Adrenal gland (tissue), 9 donors: ENCODE measurements at regions not wholly inside any gene's neighbourhood (a gene's known extent, or its start where the extent isn't known, plus 50 kb on each side); places are given as distances from the start of the nearest gene placed in this dataset.

Experiments
- DNase-seq, 7 donors: peaks; one replicate each; pipeline ENCODE4 v3.0.0-alpha.2; 2019 to 2020
- H3K27ac ChIP-seq, 5 donors: fragments of 200-600 bp; sonication (generic) in 4 of 5; 1 replicate in 3 of 5; 2 replicates in 2 of 5; pipeline versions ENCODE4 v1.5.1 to v1.8.0; 2016 to 2020; ENCODE audit warnings: mild to moderate bottlenecking in 1 of 5
- H3K27me3 ChIP-seq: fragments of 200-600 bp; 2 replicates; pipeline ENCODE4 v1.8.0; 2021
- H3K36me3 ChIP-seq, 2 donors: fragments of 200-600 bp; replicated peaks in 1 of 2; 1 replicate in 1 of 2; 2 replicates in 1 of 2; pipeline versions ENCODE4 v1.5.1 to v1.8.0; 2018 to 2022
- H3K4me1 ChIP-seq, 2 donors: fragments of 200-600 bp; replicated peaks in 1 of 2; 1 replicate in 1 of 2; 2 replicates in 1 of 2; pipeline versions ENCODE4 v1.5.1 to v1.8.0; 2018 to 2021
- H3K4me3 ChIP-seq, 4 donors: fragments of 200-600 bp; sonication (generic) in 3 of 4; one replicate each; pipeline ENCODE4 v1.5.1; 2016 to 2018
- H3K9me3 ChIP-seq, 3 donors: fragments of 200-600 bp; sonication (generic) in 1 of 3; replicated peaks in 1 of 3; 1 replicate in 2 of 3; 2 replicates in 1 of 3; pipeline versions ENCODE4 v1.5.1 to v1.8.0; 2016 to 2021
- CTCF ChIP-seq, 6 experiments: fragments of 450-650 bp in 4 of 6; fragments of 200-600 bp in 2 of 6; sonication (generic) in 1 of 6; IDR thresholded peaks; 1 replicate in 5 of 6; 2 replicates in 1 of 6; pipeline versions ENCODE4 v1.5.1 to v1.8.0; 2016 to 2021; ENCODE audit warnings: antibody characterized with exemption in 6 of 6, mild to moderate bottlenecking in 2 of 6, moderate library complexity in 1 of 6
- POLR2A ChIP-seq, 2 donors: fragments of 450-650 bp; IDR thresholded peaks; one replicate each; pipeline ENCODE4 v1.6.1; 2017; ENCODE audit warnings: antibody characterized with exemption in 2 of 2, mild to moderate bottlenecking in 2 of 2, moderate library complexity in 1 of 2
- WGBS, 4 donors: extraction: QIAGEN DNeasy Blood & Tissue Kit in 2 of 4; methylation state at CpG; one replicate each; pipeline versions ENCODE4 v1.1.5 to v1.1.7; 2013 to 2017; 5-methylcytosine and 5-hydroxymethylcytosine counted together
- intact Hi-C, 2 donors: fragments of 100-400 bp; cut with DNase I; formaldehyde crosslinking; loops; one replicate each; pipeline versions ENCODE4 v1.14.1 to v1.15.0; 2022 to 2023
- donor health status: healthy with polysubstance abuse.
- donor health status: Bipolar disorder and iron deficiency.
- donor health status: DM: yes; HTN: yes; CAD: no.
- donor health status: DM: no; HTN: no; CAD: no.
- donor health status: DM: no; HTN: no; CAD: no.

GRCh38 chr16:64704386-64704785 is 417.5 kb downstream of the CDH11 start:
- no peak overlapping the region for H3K27ac ChIP-seq
- H3K4me3 ChIP-seq = no peak overlapping the region
- TF ChIP-seq CTCF (IDR thresholded peaks at IDR 0.05) (no peak), POLR2A (IDR thresholded peaks at IDR 0.05) (no peak)
- intact Hi-C loops = no loop called here
- H3K27me3 ChIP-seq = no peaks in the 10 kb centered on the region
- DNase-seq = no peak
- no peaks in the 10 kb centered on the region for H3K4me1 ChIP-seq
- WGBS, 4 donors = 71 to 85% (median 79%) methylated on average over 2 of the region's 2 CpGs
- H3K36me3 ChIP-seq = no peaks in the 10 kb centered on the region
- peaks cover 0 to 3% (median 0%) of the 10 kb centered on the region in 3 donors for H3K9me3 ChIP-seq

GRCh38 chr16:64702415-64702814 is 419.4 kb downstream of the CDH11 start:
- H3K4me1 ChIP-seq = no peaks in the 10 kb centered on the region
- intact Hi-C loops = no loop called here
- H3K9me3 ChIP-seq = peaks cover 0 to 3% (median 0%) of the 10 kb centered on the region in 3 donors
- DNase-seq = no peak
- no peak overlapping the region for H3K4me3 ChIP-seq
- no peaks in the 10 kb centered on the region for H3K36me3 ChIP-seq
- WGBS, 4 donors = 28 to 41% (median 35%) methylated on average over 1 of the region's 1 CpG
- H3K27ac ChIP-seq = no peak overlapping the region
- no peaks in the 10 kb centered on the region for H3K27me3 ChIP-seq
- TF ChIP-seq CTCF (IDR thresholded peaks at IDR 0.05) = no peak

GRCh38 chr16:64700628-64701027 is 421.2 kb downstream of the CDH11 start:
- H3K9me3 ChIP-seq = peaks cover 0 to 3% (median 0%) of the 10 kb centered on the region in 3 donors
- intact Hi-C loops = no loop called here
- H3K27ac ChIP-seq = no peak overlapping the region
- no peak for DNase-seq
- H3K4me3 ChIP-seq = no peak overlapping the region
- H3K4me1 ChIP-seq = no peaks in the 10 kb centered on the region
- 80 to 96% (median 90%) methylated on average over 1 to 3 of the region's 3 CpGs for WGBS, 4 donors
- TF ChIP-seq POLR2A (IDR thresholded peaks at IDR 0.05) (no peak), CTCF (IDR thresholded peaks at IDR 0.05) (no peak)
- H3K27me3 ChIP-seq = no peaks in the 10 kb centered on the region
- no peaks in the 10 kb centered on the region for H3K36me3 ChIP-seq

- Histone ChIP-seq H3K27me3 (no peaks in the 10 kb centered on the region), H3K36me3 (no peaks in the 10 kb centered on the region), H3K27ac (no peak overlapping the region), H3K9me3 (peaks cover 0 to 1% (median 0%) of the 10 kb centered on the region in 3 donors), H3K4me1 (no peaks in the 10 kb centered on the region), H3K4me3 (no peak overlapping the region)
- WGBS, 4 donors = 49 to 82% (median 58%) methylated on average over 1 of the region's 1 CpG
- intact Hi-C loops = no loop called here
- no peak for TF ChIP-seq POLR2A (IDR thresholded peaks at IDR 0.05)
- no peak for TF ChIP-seq CTCF (IDR thresholded peaks at IDR 0.05)
- no peak for DNase-seq
These were observed 425.0 kb downstream of the CDH11 start for GRCh38 chr16:64696866-64697265.
